ENCODE measurements at regions not wholly inside any gene's neighbourhood (a gene's known extent, or its start where the extent isn't known, plus 50 kb on each side); places are given as distances from the start of the nearest gene placed in this dataset.

GRCh38 chr6:10297832-10298231, 117.0 kb downstream of the TFAP2A start:
- Mint-ChIP-seq H3K4me3 (no peak overlapping the region), H3K36me3 (no peaks in the 10 kb centered on the region), H3K9me3 (peaks cover 2% of the 10 kb centered on the region), H3K27ac (no peak overlapping the region), H3K4me1 (ENCODE audit: low read depth) (no peaks in the 10 kb centered on the region), H3K27me3 (peaks cover 4% of the 10 kb centered on the region)
- intact Hi-C loops (cut with micrococcal nuclease) = no loop called here
- POLR2A ChIA-PET = no interaction called here
- DNase-seq = no peak
- CTCF ChIA-PET = no interaction called here

- no peak for DNase-seq
- ChIA-PET CTCF (no interaction called here), POLR2A (no interaction called here)
- intact Hi-C loops (cut with micrococcal nuclease) = no loop called here
- no peak overlapping the region for H3K4me3 Mint-ChIP-seq
- no peaks in the 10 kb centered on the region for H3K4me1 Mint-ChIP-seq (ENCODE audit: low read depth)
- no peaks in the 10 kb centered on the region for H3K9me3 Mint-ChIP-seq
- H3K36me3 Mint-ChIP-seq = no peaks in the 10 kb centered on the region
- no peaks in the 10 kb centered on the region for H3K27me3 Mint-ChIP-seq
- no peak overlapping the region for H3K27ac Mint-ChIP-seq
These were observed 136.1 kb downstream of the TFAP2A start for GRCh38 chr6:10278746-10279145.

- no peak for DNase-seq
- H3K27ac Mint-ChIP-seq = no peak overlapping the region
- ChIA-PET POLR2A (no interaction called here), CTCF (no interaction called here)
- no peaks in the 10 kb centered on the region for H3K36me3 Mint-ChIP-seq
- H3K27me3 Mint-ChIP-seq = no peaks in the 10 kb centered on the region
- no peaks in the 10 kb centered on the region for H3K4me1 Mint-ChIP-seq (ENCODE audit: low read depth)
- intact Hi-C loops (cut with micrococcal nuclease) = no loop called here
- no peaks in the 10 kb centered on the region for H3K9me3 Mint-ChIP-seq
- H3K4me3 Mint-ChIP-seq = no peak overlapping the region
These were observed 138.1 kb downstream of the TFAP2A start for GRCh38 chr6:10276660-10277287.

- intact Hi-C loops (cut with micrococcal nuclease) = no loop called here
These were observed 138.8 kb downstream of the TFAP2A start for GRCh38 chr6:10276106-10276505.

GRCh38 chr6:10272591-10272990, 142.3 kb downstream of the TFAP2A start:
- Mint-ChIP-seq H3K9me3 (no peaks in the 10 kb centered on the region), H3K27me3 (peaks cover 9% of the 10 kb centered on the region), H3K4me3 (no peak overlapping the region), H3K36me3 (no peaks in the 10 kb centered on the region), H3K4me1 (ENCODE audit: low read depth) (no peaks in the 10 kb centered on the region), H3K27ac (no peak overlapping the region)
- POLR2A ChIA-PET = no interaction called here
- CTCF ChIA-PET = interaction anchor here (0.7 kb wide), 1 partner anchor 165 kb away, joined by 3 read pairs; no protein-coding TSS in a partner anchor
- intact Hi-C loops (cut with micrococcal nuclease) = no loop called here
- DNase-seq = no peak

More at GRCh38 chr6:10276106-10276505, 138.8 kb downstream of the TFAP2A start:
- ChIA-PET POLR2A (no interaction called here), CTCF (no interaction called here)
- no peak for DNase-seq
- H3K36me3 Mint-ChIP-seq = no peaks in the 10 kb centered on the region
- H3K9me3 Mint-ChIP-seq = no peaks in the 10 kb centered on the region
- no peaks in the 10 kb centered on the region for H3K27me3 Mint-ChIP-seq
- no peak overlapping the region for H3K27ac Mint-ChIP-seq
- no peaks in the 10 kb centered on the region for H3K4me1 Mint-ChIP-seq (ENCODE audit: low read depth)
- H3K4me3 Mint-ChIP-seq = no peak overlapping the region

GRCh38 chr6:10271982-10272381, 142.9 kb downstream of the TFAP2A start:
- ChIA-PET POLR2A (no interaction called here), CTCF (no interaction called here)
- intact Hi-C loops (cut with micrococcal nuclease) = no loop called here
- Mint-ChIP-seq H3K27ac (no peak overlapping the region), H3K4me3 (no peak overlapping the region), H3K27me3 (peaks cover 12% of the 10 kb centered on the region), H3K9me3 (no peaks in the 10 kb centered on the region), H3K36me3 (no peaks in the 10 kb centered on the region), H3K4me1 (ENCODE audit: low read depth) (no peaks in the 10 kb centered on the region)
- no peak for DNase-seq

GRCh38 chr6:10269814-10270472, 144.9 kb downstream of the TFAP2A start:
- ChIA-PET POLR2A (no interaction called here), CTCF (no interaction called here)
- H3K27ac Mint-ChIP-seq = no peak overlapping the region

GRCh38 chr6:10268611-10269310, 146.1 kb downstream of the TFAP2A start:
- no peaks in the 10 kb centered on the region for H3K9me3 Mint-ChIP-seq
- peaks cover 13% of the 10 kb centered on the region for H3K27me3 Mint-ChIP-seq
- no peaks in the 10 kb centered on the region for H3K4me1 Mint-ChIP-seq (ENCODE audit: low read depth)
- no peak overlapping the region for H3K27ac Mint-ChIP-seq
- DNase-seq = no peak
- intact Hi-C loops (cut with micrococcal nuclease) = no loop called here
- H3K36me3 Mint-ChIP-seq = no peaks in the 10 kb centered on the region
- POLR2A ChIA-PET = no interaction called here
- CTCF ChIA-PET = no interaction called here
- H3K4me3 Mint-ChIP-seq = no peak overlapping the region

More at GRCh38 chr6:10269814-10270472, 144.9 kb downstream of the TFAP2A start:
- H3K9me3 Mint-ChIP-seq = no peaks in the 10 kb centered on the region
- DNase-seq = no peak
- H3K27me3 Mint-ChIP-seq = peaks cover 13% of the 10 kb centered on the region
- no peaks in the 10 kb centered on the region for H3K36me3 Mint-ChIP-seq
- H3K4me3 Mint-ChIP-seq = no peak overlapping the region
- intact Hi-C loops (cut with micrococcal nuclease) = no loop called here
- H3K4me1 Mint-ChIP-seq (ENCODE audit: low read depth) = no peaks in the 10 kb centered on the region

- Mint-ChIP-seq H3K27ac (no peak overlapping the region), H3K27me3 (peaks cover 13% of the 10 kb centered on the region), H3K4me3 (no peak overlapping the region), H3K36me3 (no peaks in the 10 kb centered on the region), H3K4me1 (ENCODE audit: low read depth) (no peaks in the 10 kb centered on the region), H3K9me3 (no peaks in the 10 kb centered on the region)
- ChIA-PET POLR2A (no interaction called here), CTCF (no interaction called here)
- no peak for DNase-seq
- intact Hi-C loops (cut with micrococcal nuclease) = no loop called here
These were observed 146.8 kb downstream of the TFAP2A start for GRCh38 chr6:10268111-10268510.

GRCh38 chr6:10266462-10266861, 148.4 kb downstream of the TFAP2A start:
- H3K27ac Mint-ChIP-seq = no peak overlapping the region
- no peak for DNase-seq
- no peaks in the 10 kb centered on the region for H3K9me3 Mint-ChIP-seq
- POLR2A ChIA-PET = no interaction called here
- no peak overlapping the region for H3K4me3 Mint-ChIP-seq
- no peaks in the 10 kb centered on the region for H3K36me3 Mint-ChIP-seq
- peaks cover 13% of the 10 kb centered on the region for H3K27me3 Mint-ChIP-seq
- intact Hi-C loops (cut with micrococcal nuclease) = no loop called here
- CTCF ChIA-PET = no interaction called here
- H3K4me1 Mint-ChIP-seq (ENCODE audit: low read depth) = no peaks in the 10 kb centered on the region

GRCh38 chr6:10266061-10266460, 148.8 kb downstream of the TFAP2A start:
- intact Hi-C loops (cut with micrococcal nuclease) = no loop called here
- peaks cover 13% of the 10 kb centered on the region for H3K27me3 Mint-ChIP-seq
- no peaks in the 10 kb centered on the region for H3K4me1 Mint-ChIP-seq (ENCODE audit: low read depth)
- H3K27ac Mint-ChIP-seq = no peak overlapping the region
- ChIA-PET POLR2A (no interaction called here), CTCF (no interaction called here)
- no peak for DNase-seq
- no peak overlapping the region for H3K4me3 Mint-ChIP-seq
- H3K9me3 Mint-ChIP-seq = no peaks in the 10 kb centered on the region
- H3K36me3 Mint-ChIP-seq = no peaks in the 10 kb centered on the region

GRCh38 chr6:10262505-10262904, 152.4 kb downstream of the TFAP2A start:
- ChIA-PET CTCF (no interaction called here), POLR2A (no interaction called here)
- Mint-ChIP-seq H3K36me3 (no peaks in the 10 kb centered on the region), H3K27ac (no peak overlapping the region), H3K4me1 (ENCODE audit: low read depth) (no peaks in the 10 kb centered on the region), H3K27me3 (peaks cover 5% of the 10 kb centered on the region), H3K9me3 (no peaks in the 10 kb centered on the region), H3K4me3 (no peak overlapping the region)
- intact Hi-C loops (cut with micrococcal nuclease) = no loop called here
- no peak for DNase-seq

- Mint-ChIP-seq H3K36me3 (no peaks in the 10 kb centered on the region), H3K27me3 (no peaks in the 10 kb centered on the region), H3K27ac (no peak overlapping the region), H3K9me3 (peaks cover 3% of the 10 kb centered on the region), H3K4me3 (no peak overlapping the region), H3K4me1 (ENCODE audit: low read depth) (no peaks in the 10 kb centered on the region)
- DNase-seq = no peak
- ChIA-PET POLR2A (no interaction called here), CTCF (no interaction called here)
- intact Hi-C loops (cut with micrococcal nuclease) = no loop called here
These were observed 155.2 kb downstream of the TFAP2A start for GRCh38 chr6:10259671-10260070.

Measured in activated CD4-positive, alpha-beta memory T cell treated with anti-CD3 and anti-CD28 coated beads for 36 hours (primary cell).